ENCODE measurements at regions not wholly inside any gene's neighbourhood (a gene's known extent, or its start where the extent isn't known, plus 50 kb on each side); places are given as distances from the start of the nearest gene placed in this dataset.

DNA sequence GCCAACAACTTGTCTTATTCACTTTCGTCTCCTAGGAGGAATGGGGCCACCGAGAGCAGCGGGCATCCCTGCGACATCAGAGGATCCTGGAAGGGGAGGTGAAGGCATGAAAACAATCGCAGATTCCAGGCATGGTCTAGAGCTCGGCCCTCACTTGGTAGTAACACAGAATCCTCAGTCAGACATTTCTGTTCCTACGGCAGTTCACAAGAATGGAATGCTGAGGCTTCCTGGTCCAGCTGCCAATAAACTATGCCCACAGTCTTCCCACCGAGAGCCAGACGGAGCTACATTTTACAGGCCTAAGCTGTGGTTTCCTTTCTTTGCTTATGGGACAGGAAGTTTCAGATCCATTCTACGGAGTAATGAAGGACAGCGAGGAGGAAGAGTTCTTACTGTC, 75.8 kb downstream of the OR13A1 start:
- TF ChIP-seq, protein P1, sequence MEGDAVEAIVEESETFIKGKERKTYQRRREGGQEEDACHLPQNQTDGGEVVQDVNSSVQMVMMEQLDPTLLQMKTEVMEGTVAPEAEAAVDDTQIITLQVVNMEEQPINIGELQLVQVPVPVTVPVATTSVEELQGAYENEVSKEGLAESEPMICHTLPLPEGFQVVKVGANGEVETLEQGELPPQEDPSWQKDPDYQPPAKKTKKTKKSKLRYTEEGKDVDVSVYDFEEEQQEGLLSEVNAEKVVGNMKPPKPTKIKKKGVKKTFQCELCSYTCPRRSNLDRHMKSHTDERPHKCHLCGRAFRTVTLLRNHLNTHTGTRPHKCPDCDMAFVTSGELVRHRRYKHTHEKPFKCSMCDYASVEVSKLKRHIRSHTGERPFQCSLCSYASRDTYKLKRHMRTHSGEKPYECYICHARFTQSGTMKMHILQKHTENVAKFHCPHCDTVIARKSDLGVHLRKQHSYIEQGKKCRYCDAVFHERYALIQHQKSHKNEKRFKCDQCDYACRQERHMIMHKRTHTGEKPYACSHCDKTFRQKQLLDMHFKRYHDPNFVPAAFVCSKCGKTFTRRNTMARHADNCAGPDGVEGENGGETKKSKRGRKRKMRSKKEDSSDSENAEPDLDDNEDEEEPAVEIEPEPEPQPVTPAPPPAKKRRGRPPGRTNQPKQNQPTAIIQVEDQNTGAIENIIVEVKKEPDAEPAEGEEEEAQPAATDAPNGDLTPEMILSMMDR (IDR thresholded peaks at IDR 0.05) = no peak
- no peak for TF ChIP-seq POLR2A (IDR thresholded peaks at IDR 0.05)

Measured in right lobe of liver (tissue), 4 donors.